GM21360 (cell line): ENCODE measurements at regions not wholly inside any gene's neighbourhood (a gene's known extent, or its start where the extent isn't known, plus 50 kb on each side); places are given as distances from the start of the nearest gene placed in this dataset.

Experiments used
- ATAC-seq: cut with Tn5 transposase; IDR thresholded peaks from one replicate; pipeline ENCODE4 v1.9.1; 2021; ENCODE audit warnings: mild to moderate bottlenecking, moderate library complexity; ENCODE audit not compliant: unreplicated experiment

DNA sequence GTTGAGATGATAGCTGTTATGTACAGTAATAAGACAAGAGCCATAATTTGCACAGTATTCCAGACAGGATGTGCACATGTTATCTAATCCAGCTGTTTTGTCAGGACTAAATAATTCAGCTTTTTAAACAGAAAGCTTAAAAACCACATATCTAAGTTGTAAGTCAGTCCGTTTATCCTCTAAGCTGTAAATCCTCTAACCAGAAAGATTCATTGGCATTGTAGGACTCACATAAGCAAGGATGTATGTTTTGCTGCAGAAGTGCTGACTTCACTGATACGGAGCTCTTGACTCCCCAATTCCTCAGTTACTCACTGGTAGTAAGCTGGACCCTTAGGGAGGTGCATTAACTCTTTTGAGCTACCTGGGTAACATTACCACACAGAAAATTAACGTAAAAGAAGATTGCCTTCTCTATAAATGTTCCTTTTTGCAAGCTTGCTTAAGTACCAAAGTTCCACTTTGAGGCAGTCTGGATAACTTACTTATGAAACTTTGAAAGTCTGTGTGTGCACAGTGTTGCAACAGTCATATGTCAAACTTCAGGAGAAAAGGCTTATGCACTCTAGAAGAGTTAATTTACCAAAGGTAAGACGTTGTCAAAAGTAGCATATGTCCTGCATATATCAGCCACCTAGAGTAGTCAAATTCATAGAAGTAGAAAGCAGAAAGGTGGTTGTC lies 58.3 kb upstream of the MAGEB2 start:
- ATAC-seq, result no peak

- no peak for ATAC-seq
Measured at GRCh38 chrX:30161043-30161442, 54.3 kb upstream of the MAGEB2 start.
